BJ (cell line): ENCODE measurements at regions not wholly inside any gene's neighbourhood (a gene's known extent, or its start where the extent isn't known, plus 50 kb on each side); places are given as distances from the start of the nearest gene placed in this dataset.

Experiments
- CTCF ChIA-PET: fragments of 350-600 bp; formaldehyde crosslinking; extraction: SDS; loops from one replicate; lab custom pipeline; 2021; ENCODE audit warnings: antibody characterized with exemption, inconsistent platforms; lab: Yijun Ruan, JAX
- POLR2A ChIA-PET: fragments of 300-600 bp; sonication (Branson Sonifier 250); formaldehyde crosslinking; extraction: SDS; loops from one replicate; lab custom pipeline; 2021; ENCODE audit warnings: antibody characterized with exemption; lab: Charles Lee
- DNase-seq: peaks from one replicate; pipeline ENCODE4 v3.0.0-alpha.2; 2011; ENCODE audit warnings: low read depth
- H3K27me3 ChIP-seq: 2 replicates; pipeline ENCODE4 v1.6.0; 2011; ENCODE audit warnings: low read length; ENCODE audit not compliant: control insufficient read depth, insufficient read depth
- H3K36me3 ChIP-seq: 2 replicates; pipeline ENCODE4 v1.5.1; 2011; ENCODE audit warnings: low read length; ENCODE audit not compliant: control insufficient read depth, insufficient read depth
- H3K4me3 ChIP-seq: 2 replicates; pipeline ENCODE4 v1.5.1; 2011; ENCODE audit warnings: low read depth, mild to moderate bottlenecking, control low read depth, low read length
- CTCF ChIP-seq: IDR thresholded peaks from 2 replicates; pipeline ENCODE4 v1.5.1; 2011; ENCODE audit warnings: low read depth, mild to moderate bottlenecking, control low read depth, inconsistent platforms, low read length, moderate library complexity; ENCODE audit not compliant: insufficient read depth

- no peak for DNase-seq
- no peaks in the 10 kb centered on the region for H3K36me3 ChIP-seq
- no peak overlapping the region for H3K4me3 ChIP-seq
- ChIA-PET POLR2A (no interaction called here), CTCF (interaction anchor here (1.2 kb wide), 1 partner anchor 13 kb away, joined by 3 read pairs; no protein-coding TSS in a partner anchor)
- no peak for TF ChIP-seq CTCF
- H3K27me3 ChIP-seq, result no peaks in the 10 kb centered on the region
Observed at GRCh38 chr11:116230438-116230837, 542.3 kb downstream of the BUD13 start.

GRCh38 chr11:116229236-116229970, 543.4 kb downstream of the BUD13 start:
- Histone ChIP-seq H3K4me3 (no peak overlapping the region), H3K36me3 (no peaks in the 10 kb centered on the region), H3K27me3 (no peaks in the 10 kb centered on the region)
- no peak for TF ChIP-seq CTCF
- ChIA-PET POLR2A (no interaction called here), CTCF (interaction anchor here (0.6 to 3.2 kb wide), 3 partner anchors 12 to 1358 kb away, joined by 3 to 20 read pairs (median 3); no protein-coding TSS in a partner anchor)
- DNase-seq, result no peak

- TF ChIP-seq CTCF, result no peak
- CTCF ChIA-PET, result interaction anchor here (1.2 to 3.2 kb wide), 2 partner anchors 8 to 9 kb away, joined by 5 to 20 read pairs; no protein-coding TSS in a partner anchor
- Histone ChIP-seq H3K36me3 (no peaks in the 10 kb centered on the region), H3K27me3 (no peaks in the 10 kb centered on the region), H3K4me3 (no peak overlapping the region)
- no peak for DNase-seq
- POLR2A ChIA-PET, result no interaction called here
Observed at GRCh38 chr11:116226731-116227130, 546.1 kb downstream of the BUD13 start.

GRCh38 chr11:116225784-116226585, 546.8 kb downstream of the BUD13 start:
- Histone ChIP-seq H3K36me3 (no peaks in the 10 kb centered on the region), H3K4me3 (no peak overlapping the region), H3K27me3 (no peaks in the 10 kb centered on the region)
- no peak for TF ChIP-seq CTCF
- POLR2A ChIA-PET, result no interaction called here
- DNase-seq, result no peak
- CTCF ChIA-PET, result interaction anchor here (1.2 to 1.6 kb wide), 3 partner anchors 9 to 904 kb away, joined by 5 to 6 read pairs (median 5); no protein-coding TSS in a partner anchor

GRCh38 chr11:116225236-116225635, 547.6 kb downstream of the BUD13 start:
- ChIA-PET POLR2A (no interaction called here), CTCF (interaction anchor here (0.7 to 1.9 kb wide), 8 partner anchors 8 to 1451 kb away, joined by 3 to 9 read pairs (median 4); no protein-coding TSS in a partner anchor)
- Histone ChIP-seq H3K4me3 (no peak overlapping the region), H3K27me3 (no peaks in the 10 kb centered on the region), H3K36me3 (no peaks in the 10 kb centered on the region)
- TF ChIP-seq CTCF, result no peak
- DNase-seq, result no peak
